HG02870 (cell line): ENCODE measurements at regions not wholly inside any gene's neighbourhood (a gene's known extent, or its start where the extent isn't known, plus 50 kb on each side); places are given as distances from the start of the nearest gene placed in this dataset.
"Not testable (repeated sequence)": the region's sequence is repeated elsewhere in the genome, so short reads cannot be mapped to it uniquely, and the experiment has no call there.

Source experiments
- ATAC-seq: cut with Tn5 transposase; IDR thresholded peaks from one replicate; pipeline ENCODE4 v1.9.1; 2021; ENCODE audit warnings: mild to moderate bottlenecking, moderate library complexity; ENCODE audit not compliant: unreplicated experiment

DNA sequence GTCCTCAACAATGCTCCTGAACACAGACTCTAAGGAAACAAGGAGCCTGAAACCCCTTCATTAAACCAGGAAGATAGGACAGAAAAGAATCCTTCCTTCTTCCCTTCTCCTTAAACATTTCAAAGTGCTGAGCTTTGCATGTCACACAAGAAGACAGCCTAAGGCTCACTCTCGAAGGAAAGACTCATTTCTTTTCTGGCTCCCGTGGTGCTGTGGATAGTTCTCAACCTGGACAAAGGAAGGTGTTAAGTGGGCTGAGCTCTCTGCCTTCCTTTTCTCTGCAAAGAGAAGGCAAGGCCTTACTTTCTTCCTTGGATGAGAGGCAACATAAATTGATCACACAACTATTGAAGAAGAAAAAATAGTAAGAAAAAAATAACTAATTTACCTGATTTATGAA is 452.4 kb upstream of the DDI1 start:
- no peak for ATAC-seq

DNA sequence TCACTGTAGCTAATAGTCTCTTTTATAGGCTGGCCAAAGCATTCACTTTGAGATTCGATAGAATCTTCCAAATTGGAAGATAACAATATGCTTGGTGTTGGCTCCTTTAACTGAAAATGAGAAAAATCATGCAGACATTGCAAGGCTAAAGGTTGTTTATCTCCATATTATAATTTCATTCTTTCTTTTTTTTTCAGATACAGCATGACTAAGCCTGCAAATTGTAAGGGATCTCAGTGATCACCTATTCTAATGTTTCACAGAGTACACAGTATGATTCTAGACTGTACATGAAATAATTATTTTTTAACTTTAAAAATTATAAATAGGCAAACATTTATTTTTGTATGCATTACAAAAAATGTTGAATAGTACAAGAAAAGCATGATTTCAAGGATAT is 451.7 kb upstream of the DDI1 start:
- no peak for ATAC-seq

DNA sequence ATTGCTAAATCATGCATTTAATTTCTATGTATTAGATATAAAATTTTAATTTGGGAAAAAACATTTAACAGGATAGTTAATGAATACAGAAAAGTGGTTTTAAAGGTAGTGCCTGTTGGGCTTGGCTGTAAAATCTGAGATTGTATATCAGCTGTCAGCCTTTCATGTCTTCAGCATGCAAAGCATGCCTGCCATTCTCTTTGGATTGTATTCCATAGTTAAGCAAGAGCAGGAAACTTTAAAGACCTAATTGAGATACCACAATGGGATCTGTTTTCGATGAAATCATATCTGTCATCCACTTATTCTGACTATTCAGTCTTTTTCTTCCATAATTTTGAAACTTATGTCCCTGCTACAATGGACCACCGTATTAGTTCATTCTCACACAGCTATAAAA is 451.0 kb upstream of the DDI1 start:
- ATAC-seq: no peak

DNA sequence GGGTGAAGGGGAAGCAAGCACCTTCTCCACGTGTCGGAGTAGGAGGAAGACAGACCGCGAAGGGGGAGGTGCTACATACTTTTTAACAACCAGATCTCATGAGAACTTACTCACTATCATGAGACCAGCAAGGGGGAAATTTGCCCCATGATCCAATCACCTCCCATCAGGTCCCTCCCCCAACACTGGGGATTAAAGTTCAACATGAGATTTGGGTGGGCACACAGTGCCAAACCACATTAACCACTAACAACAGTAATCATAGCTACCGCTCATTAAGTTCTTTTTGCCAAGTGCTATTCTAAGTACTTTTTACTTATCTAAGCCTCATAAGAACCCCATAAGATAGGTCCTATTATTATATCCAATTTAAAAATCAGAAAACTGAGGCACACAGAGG is 450.5 kb upstream of the DDI1 start:
- ATAC-seq: no peak

DNA sequence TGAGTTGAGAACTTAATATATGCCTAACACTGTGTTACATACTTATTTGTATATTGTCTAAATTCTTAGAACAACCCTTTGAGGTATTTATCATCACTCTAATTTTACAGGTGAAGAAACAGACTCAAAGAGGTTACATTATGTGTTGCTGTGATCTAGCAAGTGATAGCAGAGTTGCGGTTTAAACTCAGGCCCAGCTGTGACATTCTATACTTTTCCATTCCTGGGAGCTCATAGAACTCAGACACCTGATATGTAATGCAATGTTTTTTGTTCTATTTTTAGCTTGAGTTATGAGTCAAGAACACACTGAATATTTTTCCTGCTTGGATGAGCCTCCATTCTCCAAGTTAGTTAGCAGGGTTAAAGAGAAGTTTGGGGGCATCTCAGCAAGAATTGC is 449.7 kb upstream of the DDI1 start:
- no peak for ATAC-seq

DNA sequence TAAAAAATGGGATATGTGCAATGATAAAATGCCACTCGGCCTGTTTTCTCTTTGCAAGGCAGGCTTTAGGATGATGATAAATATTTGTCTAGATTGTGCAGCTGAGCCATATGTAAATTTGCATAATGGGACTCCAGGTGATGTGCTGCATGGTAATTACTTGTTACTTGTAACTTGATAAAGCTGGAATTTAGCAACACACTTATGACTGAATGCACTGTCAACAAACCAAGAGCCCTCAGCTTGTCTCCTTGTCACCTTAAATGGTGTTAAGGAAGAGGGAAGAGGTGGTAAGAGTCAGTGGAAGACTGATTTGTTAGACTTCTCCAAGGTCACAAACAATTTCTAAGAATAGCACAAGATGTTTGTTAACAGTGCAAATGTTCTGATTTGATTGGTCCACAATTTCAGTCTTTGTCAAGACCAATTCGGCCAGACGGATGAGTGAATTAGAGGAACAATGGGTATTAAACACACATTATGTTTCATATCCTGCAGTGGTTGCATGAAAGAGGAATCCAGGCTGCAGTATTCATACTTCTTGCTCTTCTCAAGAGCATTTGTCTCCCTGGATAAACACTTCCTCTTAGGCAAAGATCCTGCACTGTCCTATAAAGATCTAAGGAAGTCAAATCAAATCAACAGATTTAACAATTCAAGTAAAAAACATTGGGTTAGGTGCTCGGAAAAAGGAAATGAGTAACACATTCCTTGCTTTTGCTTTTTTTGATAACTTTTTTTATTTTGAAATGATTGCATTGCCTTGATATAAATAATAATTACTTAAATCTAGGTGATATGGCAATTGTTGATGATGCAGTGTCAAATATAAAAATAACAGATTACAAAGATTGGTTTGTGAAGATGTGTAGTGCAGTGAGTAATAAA is 448.3 kb upstream of the DDI1 start:
- ATAC-seq: no peak

DNA sequence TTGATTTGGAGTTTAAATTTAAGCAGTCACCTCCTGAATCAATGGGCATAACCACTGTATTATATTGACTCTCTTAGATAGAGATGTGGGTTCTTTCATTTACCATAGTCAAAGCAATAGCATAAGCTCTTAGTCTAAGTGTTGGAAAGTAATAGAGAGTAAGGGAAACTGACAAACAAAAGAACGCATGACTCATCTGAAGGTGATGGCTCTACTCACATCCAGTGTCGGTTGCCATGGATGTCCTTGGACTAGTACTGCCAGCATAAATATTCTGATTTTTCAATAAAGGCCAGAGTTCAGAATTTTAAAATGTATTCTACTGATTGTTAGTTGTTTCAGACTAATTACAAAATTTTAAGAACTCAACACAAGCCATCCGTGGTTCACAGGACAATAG is 444.9 kb upstream of the DDI1 start:
- ATAC-seq: no peak

DNA sequence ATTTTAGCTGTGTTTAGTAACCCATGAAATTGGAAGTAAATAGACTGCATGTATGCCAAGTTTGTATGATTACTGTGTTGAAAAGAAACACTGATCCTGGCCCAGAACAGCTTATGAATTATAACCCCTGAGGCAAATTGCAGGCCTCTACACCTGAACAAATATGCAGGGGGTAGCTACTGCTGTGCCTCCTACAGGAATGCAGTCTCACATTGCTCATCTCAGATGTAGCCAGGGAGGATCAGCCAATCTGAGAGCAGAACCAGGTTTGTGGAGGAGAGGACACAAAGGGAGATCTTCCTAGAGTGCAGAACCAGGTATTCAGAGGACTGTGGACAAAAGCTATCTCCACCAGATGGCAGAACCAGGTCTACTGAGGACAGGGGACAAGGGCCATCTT is 442.2 kb upstream of the DDI1 start:
- no peak for ATAC-seq

DNA sequence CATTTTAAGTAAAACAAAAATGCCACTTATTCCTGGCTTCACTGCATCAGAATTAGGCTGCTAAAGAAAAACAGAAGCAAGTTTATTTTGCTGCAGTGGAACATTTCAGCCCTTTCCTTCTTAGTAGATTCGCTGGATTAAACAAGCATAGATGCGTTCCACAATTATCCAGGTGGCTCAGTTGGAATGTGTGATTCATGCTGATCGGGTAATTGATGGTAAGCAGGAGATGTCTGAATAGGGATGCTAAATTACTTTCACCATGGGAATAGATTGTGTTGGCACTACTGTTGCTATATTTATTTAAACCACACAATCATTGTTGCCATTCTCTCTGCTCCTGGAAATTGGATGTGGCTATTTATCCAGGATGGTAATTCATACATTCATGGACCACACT is 440.1 kb upstream of the DDI1 start:
- no peak for ATAC-seq

DNA sequence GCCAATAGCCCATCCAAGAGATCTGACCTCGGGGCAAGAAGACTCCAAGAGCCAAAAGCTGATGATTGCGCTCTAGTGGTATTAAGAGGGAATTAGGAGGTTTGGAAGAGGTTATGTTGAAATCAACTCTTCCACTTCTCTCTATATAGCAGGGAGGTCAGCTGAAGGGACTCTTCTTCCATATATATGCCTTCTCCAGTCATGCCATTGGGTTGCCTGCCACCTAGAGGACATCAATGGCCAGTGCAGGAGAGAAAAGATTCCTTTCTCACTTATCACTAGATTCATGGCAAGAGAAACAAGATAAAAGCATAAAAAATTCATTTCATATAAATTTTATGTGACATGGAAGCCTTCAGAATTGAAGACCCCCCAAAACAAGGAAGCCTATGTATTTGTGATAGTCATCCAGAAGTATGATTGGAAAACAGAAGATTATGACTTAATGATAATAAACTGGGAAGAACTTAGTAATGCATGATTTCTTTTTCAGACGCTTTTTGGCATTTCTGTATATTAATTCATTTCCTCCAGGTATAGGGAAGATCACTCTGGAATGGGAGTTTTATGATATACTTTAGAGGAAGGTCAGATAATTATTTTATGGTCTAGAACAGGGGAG is 435.1 kb upstream of the DDI1 start:
- peak; percentile 98 for ATAC-seq

DNA sequence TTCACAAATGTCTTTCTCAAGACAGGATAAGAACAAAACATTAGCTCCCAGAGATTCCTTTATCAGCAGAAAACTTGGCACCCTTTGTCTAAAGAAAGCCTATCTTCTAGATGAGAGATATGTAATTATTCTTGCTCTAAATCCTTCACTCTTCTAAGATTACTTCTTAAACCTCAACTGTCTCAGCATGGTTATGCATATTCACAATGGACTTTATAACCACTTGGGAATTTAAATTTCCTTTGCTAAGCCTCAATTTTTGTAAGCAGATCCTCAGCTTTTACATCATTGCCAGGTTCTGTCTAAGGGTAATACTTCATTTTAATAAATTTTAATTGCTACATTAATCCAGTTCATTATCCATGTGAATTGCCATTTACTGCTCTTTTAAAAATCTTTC is 433.6 kb upstream of the DDI1 start:
- no peak for ATAC-seq

DNA sequence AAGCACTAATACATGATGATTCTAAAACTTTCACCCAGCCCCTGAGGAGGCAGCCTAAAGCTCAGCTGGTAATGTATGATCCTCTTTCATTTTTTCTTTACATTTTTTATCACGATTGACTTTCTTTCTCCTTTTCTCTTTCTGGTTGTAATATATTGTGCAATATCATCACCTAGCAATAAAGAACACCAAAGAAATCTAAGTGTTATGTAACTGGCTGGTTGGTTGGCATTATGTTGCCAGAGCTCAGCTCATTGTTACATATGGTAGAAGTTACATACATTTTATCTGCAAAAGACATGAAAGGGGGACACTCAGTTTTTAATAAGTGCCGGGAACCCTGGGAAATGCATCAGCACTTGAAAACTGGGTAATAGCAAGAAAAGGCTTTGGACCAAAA is 432.1 kb upstream of the DDI1 start:
- ATAC-seq: no peak

DNA sequence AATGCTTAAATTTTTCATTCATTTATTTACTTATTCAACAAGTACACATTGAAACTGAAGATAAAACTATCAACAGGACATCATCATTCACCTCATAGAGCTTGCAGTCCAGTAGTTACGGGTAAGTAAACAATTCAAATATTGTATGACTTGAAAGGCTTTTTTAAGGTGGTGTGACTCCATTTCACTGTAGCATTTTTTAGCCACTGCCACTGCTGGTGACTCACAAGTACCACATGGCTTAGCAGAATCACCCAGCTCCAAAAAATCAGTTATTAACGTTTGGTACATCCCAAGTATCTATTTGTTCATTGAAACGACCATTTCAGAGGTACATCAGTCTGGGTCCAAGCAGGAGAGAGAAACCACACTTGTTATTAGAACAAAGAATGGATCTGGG is 427.9 kb upstream of the DDI1 start:
- ATAC-seq: no peak

DNA sequence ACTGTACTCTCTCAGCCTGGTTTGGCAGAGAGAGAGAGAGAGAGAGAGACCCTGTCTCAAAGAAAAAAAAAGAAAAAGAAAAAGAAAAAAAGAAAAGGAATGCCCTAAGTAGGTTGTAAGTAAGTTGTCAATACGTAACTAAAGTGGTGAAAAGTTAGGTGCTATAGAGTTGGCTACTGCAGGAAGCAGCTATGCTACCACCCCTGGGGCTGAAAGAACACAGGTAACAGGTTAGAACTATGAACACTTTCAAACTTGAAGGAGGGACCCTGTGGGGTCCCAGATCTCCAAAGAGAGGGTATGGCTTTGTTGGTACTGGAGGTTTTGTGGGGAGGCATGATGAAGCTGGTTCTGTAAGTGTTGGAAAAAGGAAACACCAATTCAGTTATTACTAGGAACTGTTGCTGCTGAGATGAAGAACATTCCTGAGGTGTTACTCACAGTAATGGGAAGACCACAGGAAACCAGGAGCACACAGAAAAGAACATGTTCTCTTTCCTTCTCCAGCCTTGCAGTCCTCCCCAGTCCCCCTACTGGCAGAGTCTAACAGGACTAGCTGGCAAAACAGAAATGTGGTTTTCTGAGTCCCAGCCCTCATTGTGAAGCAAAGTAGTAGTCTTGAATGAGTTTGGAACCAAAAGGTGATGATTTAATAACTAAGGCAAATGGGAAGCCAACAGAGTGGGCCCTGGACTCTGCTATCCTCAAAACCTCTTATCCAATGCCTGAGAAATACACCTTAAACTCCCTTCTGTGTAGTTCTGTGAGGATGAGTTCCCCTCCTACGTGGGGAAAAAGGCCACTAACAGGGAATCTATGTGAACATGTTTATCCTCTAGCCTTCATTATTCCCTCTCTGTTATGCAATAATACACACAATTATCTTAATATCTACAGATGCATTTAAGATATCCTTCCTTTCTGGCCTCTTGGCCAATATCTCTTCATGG is 427.0 kb upstream of the DDI1 start:
- no peak for ATAC-seq

DNA sequence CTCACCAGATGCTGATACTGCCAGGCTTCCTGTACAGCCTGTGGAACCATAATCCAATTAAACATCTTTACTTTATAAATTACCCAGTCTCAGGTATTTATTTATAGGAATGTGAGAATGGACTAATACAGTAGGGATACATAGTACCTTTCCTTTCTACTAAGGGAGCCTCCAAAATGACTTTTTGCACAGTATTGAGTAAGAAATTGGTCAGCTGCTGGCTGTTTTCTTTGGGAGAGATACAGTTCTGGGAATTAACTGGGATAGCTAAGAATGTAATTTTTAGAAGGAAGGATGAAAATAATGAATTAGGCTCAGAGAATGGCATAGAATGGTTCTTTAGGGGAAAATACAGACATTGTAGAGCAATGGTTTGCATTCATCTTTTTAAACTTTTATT is 426.0 kb upstream of the DDI1 start:
- ATAC-seq: no peak

DNA sequence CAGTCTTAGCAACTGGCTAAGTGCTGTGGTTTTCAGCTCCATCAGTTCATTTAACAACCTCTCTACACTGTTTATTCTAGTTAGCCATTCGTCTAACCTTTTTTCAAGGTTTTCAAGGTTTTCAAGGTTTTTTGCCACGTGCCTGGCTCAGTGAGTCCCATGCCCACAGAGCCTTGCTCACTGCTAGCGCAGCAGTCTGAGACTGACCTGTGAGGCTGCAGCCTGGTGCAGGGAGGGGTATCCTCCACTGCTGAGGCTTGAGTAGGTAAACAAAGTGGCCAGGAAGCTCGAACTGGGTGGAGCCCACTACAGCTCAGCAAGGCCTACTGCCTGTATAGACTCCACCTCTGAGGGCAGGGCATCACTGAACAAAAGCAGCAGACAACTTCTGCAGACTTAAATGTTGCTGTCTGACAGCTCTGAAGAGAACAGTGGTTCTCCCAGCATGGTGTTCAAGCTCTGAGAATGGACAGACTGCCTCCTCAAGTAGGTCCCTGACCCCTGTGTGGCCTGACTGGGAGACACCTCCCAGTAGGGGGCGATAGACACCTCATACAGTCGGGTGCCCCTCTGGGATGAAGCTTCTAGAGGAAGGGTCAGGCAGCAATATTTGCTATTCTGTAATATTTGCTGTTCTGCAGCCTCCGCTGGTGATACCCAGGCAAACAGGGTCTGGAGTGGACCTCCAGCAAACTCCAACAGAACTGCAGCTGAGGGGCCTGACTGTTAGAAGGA is 424.7 kb upstream of the DDI1 start:
- ATAC-seq: not testable (repeated sequence)

DNA sequence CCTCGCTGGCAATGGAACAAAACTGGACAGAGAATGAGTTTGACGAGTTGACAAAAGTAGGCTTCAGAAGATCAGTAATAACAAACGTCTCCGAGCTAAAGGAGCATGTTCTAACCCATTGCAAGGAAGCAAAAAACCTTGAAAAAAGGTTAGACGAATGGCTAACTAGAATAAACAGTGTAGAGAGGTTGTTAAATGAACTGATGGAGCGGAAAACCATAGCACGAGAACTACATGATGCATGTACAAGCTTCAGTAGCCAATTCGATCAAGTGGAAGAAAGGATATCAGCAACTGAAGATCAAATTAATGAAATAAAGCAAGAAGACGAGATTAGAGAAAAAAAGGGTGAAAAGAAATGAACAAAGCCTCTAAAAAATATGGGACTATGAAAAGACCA is 424.0 kb upstream of the DDI1 start:
- not testable (repeated sequence) for ATAC-seq

DNA sequence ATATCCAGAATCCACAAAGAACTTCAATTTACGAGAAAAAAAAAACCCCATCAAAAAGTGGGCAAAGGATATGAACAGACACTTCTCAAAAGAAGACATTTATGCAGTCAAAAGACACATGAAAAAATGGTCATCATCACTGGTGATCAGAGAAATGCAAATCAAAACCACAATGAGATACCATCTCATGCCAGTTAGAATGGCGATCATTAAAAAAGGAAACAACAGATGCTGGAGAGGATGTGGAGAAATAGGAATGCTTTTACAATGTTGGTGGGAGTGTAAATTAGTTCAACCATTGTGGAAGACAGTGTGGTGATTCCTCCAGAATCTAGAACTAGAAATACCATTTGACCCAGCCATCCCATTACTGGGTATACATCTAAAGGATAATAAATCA is 419.9 kb upstream of the DDI1 start:
- ATAC-seq: not testable (repeated sequence)

DNA sequence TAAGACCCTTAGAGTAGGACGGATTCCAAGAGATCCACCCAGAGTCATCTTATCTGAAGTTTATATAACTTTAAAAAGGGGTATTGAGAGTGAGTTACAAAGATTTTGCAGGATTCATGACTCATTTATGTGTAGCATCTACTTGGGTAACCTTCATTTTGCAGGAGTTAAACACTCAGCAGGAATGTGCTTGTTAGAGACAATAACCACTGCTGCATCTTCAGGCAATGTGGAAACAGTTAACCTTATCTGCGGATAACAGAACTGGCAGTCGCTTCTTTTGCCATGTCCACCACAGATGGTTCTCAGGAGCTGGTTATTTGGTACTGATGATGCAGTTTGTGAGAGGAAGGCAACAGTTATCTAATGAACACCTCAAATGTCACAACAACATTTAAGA is 417.9 kb upstream of the DDI1 start:
- ATAC-seq: no peak

DNA sequence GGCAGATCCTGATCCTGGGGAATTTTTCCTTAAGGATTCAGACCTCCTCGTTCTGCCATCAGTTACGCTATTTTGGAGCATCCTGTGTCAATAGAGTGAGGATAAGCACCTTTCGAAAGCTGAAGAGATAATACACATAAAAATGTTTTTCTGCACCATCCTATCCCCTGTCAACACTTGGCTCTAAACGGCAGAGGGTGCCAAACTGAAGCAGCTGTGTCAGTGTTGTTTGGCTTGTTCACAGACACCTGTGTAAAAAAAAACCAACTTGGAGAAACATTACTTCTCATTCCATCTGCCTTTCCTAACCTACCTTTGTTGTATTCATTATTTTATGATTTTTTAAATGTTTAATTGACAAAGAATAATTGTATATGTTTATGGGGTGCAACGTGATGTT is 417.0 kb upstream of the DDI1 start:
- no peak for ATAC-seq

DNA sequence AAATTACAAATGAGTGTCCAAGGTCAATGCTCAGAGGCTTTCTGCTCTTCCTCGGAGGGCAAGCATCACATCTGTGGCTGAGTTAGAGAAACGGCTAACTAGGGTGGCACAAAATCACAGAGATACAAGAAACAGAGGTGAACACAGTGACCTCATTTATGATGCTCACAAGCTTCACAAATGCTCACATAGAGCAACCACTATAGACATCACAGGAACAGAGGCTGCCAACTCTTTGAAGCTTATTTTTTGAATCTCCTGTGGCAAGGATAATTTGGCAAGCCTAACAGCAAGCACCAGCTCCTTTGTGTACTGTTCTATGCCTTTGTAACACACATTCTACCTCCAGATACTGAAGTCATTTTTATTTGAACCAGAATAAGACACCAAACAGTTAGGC is 416.5 kb upstream of the DDI1 start:
- no peak for ATAC-seq
